PC-3 (cell line): ENCODE measurements at regions not wholly inside any gene's neighbourhood (a gene's known extent, or its start where the extent isn't known, plus 50 kb on each side); places are given as distances from the start of the nearest gene placed in this dataset.
"Not testable (repeated sequence)": the region's sequence is repeated elsewhere in the genome, so short reads cannot be mapped to it uniquely, and the experiment has no call there.

ENCODE experiments used
- CTCF ChIP-seq: fragments of 300-600 bp; sonication (generic); conservative IDR thresholded peaks from 2 replicates; pipeline ENCODE4 v1.5.1; 2017; ENCODE audit warnings: antibody characterized with exemption, low read depth, mild to moderate bottlenecking, low read length
- EZH2 ChIP-seq: fragments of 300-600 bp; sonication (generic); IDR thresholded peaks from one replicate; pipeline ENCODE4 v1.6.1; 2017; ENCODE audit warnings: antibody characterized with exemption, mild to moderate bottlenecking, low read length; ENCODE audit not compliant: unreplicated experiment
- EZH2phosphoT487 ChIP-seq: fragments of 300-600 bp; sonication (generic); IDR thresholded peaks from 2 replicates; pipeline ENCODE4 v1.6.1; 2018; ENCODE audit warnings: mild to moderate bottlenecking, antibody characterized with exemption, low read length, borderline replicate concordance

GRCh38 chr11:71750908-71751307 lies 82.1 kb upstream of the DEFB108B start:
- TF ChIP-seq EZH2, CTCF, EZH2phosphoT487: not testable (repeated sequence)
